T-helper 2 cell treated with Interferon-gamma antibody and Interleukin-4, amounts not matched to agents 100 ng/mL and 5 ng/mL, for 36 hours (primary cell): ENCODE measurements at regions not wholly inside any gene's neighbourhood (a gene's known extent, or its start where the extent isn't known, plus 50 kb on each side); places are given as distances from the start of the nearest gene placed in this dataset.

ENCODE experiments used
- intact Hi-C: fragments of 100-400 bp; cut with micrococcal nuclease; formaldehyde crosslinking; loops from one replicate; pipeline ENCODE4 v1.15.1; 2023

GRCh38 chr16:80046848-80047247 lies 446.3 kb upstream of the MAF start:
- intact Hi-C loops, result no loop called here

- intact Hi-C loops, result no loop called here
Observed at GRCh38 chr16:80046261-80046660, 445.7 kb upstream of the MAF start.

- intact Hi-C loops, result no loop called here
Observed at GRCh38 chr16:80045861-80046260, 445.3 kb upstream of the MAF start.

- intact Hi-C loops, result no loop called here
Observed at GRCh38 chr16:80041410-80041809, 440.9 kb upstream of the MAF start.

- intact Hi-C loops, result no loop called here
Observed at GRCh38 chr16:80040814-80041213, 440.3 kb upstream of the MAF start.

GRCh38 chr16:80040413-80040812 lies 439.9 kb upstream of the MAF start:
- intact Hi-C loops, result no loop called here

- intact Hi-C loops, result no loop called here
Observed at GRCh38 chr16:80039777-80040176, 439.2 kb upstream of the MAF start.

- intact Hi-C loops, result no loop called here
Observed at GRCh38 chr16:80038566-80038965, 438.0 kb upstream of the MAF start.

- intact Hi-C loops, result no loop called here
Observed at GRCh38 chr16:80034948-80035663, 434.6 kb upstream of the MAF start.

GRCh38 chr16:80034469-80034826 lies 433.9 kb upstream of the MAF start:
- intact Hi-C loops, result no loop called here

GRCh38 chr16:80033783-80034468 lies 433.4 kb upstream of the MAF start:
- intact Hi-C loops, result no loop called here

GRCh38 chr16:80029761-80030481 lies 429.4 kb upstream of the MAF start:
- intact Hi-C loops, result no loop called here

GRCh38 chr16:80029381-80029630 lies 428.8 kb upstream of the MAF start:
- intact Hi-C loops, result no loop called here

GRCh38 chr16:80028581-80029380 lies 428.2 kb upstream of the MAF start:
- intact Hi-C loops, result no loop called here

GRCh38 chr16:80027007-80027965 lies 426.7 kb upstream of the MAF start:
- intact Hi-C loops, result no loop called here

- intact Hi-C loops, result no loop called here
Observed at GRCh38 chr16:80025236-80025635, 424.7 kb upstream of the MAF start.

GRCh38 chr16:80024443-80024842 lies 423.9 kb upstream of the MAF start:
- intact Hi-C loops, result no loop called here

GRCh38 chr16:80023865-80024264 lies 423.3 kb upstream of the MAF start:
- intact Hi-C loops, result no loop called here

GRCh38 chr16:80019395-80019794 lies 418.9 kb upstream of the MAF start:
- intact Hi-C loops, result no loop called here

- intact Hi-C loops, result no loop called here
Observed at GRCh38 chr16:80018466-80018865, 417.9 kb upstream of the MAF start.
